ENCODE measurements at regions not wholly inside any gene's neighbourhood (a gene's known extent, or its start where the extent isn't known, plus 50 kb on each side); places are given as distances from the start of the nearest gene placed in this dataset.

DNA sequence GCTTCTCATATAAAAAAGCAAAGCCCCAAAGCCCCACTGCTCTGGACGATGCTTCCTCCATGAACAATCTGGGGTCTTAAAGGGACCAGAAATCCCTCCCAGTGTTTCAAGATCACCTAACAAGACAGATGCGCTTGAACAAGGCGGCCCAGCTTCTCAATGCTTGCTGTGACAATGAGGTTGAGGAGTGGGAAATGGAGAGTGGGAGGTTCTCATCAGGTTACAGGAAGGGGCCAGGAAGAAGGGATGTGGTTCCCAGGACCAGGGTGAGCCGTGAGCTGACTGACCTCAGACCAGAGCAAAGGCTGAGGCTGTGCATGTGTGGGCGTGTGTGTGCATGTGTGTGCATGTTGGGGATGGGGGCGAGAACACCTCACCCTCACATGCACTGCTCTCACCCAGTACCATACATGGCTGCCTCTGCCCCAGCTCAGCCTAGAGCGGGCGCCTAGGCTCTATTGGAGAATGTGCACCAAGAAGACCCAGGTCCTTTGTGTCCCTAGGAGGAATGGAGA lies 220.8 kb upstream of the GPR26 start:
- Histone ChIP-seq H3K4me1 (ENCODE audit: control insufficient read depth in 1 of 2, insufficient read depth in 2 of 2, low read length in 2 of 2) (no peaks in the 10 kb centered on the region), H3K4me3 (ENCODE audit: low read length in 2 of 2) (no peak overlapping the region), H3K36me3 (ENCODE audit: control insufficient read depth in 1 of 2, insufficient read depth in 2 of 2, low read length in 1 of 2) (no peaks in the 10 kb centered on the region), H3K27me3 (ENCODE audit: control insufficient read depth in 1 of 2, insufficient read depth in 2 of 2, low read length in 1 of 2) (no peaks in the 10 kb centered on the region), H3K27ac (ENCODE audit: low read depth in 1 of 2, low read length in 2 of 2) (no peak overlapping the region), H3K9me3 (ENCODE audit: control insufficient read depth, low read length) (peaks cover 3% of the 10 kb centered on the region)
- no peak for ATAC-seq (ENCODE audit: low FRiP score)
- intact Hi-C loops (cut with DNase I): no loop called here
- no peak for DNase-seq
- WGBS, 2 donors: 75 to 77% methylated on average over 8 of the region's 8 CpGs

DNA sequence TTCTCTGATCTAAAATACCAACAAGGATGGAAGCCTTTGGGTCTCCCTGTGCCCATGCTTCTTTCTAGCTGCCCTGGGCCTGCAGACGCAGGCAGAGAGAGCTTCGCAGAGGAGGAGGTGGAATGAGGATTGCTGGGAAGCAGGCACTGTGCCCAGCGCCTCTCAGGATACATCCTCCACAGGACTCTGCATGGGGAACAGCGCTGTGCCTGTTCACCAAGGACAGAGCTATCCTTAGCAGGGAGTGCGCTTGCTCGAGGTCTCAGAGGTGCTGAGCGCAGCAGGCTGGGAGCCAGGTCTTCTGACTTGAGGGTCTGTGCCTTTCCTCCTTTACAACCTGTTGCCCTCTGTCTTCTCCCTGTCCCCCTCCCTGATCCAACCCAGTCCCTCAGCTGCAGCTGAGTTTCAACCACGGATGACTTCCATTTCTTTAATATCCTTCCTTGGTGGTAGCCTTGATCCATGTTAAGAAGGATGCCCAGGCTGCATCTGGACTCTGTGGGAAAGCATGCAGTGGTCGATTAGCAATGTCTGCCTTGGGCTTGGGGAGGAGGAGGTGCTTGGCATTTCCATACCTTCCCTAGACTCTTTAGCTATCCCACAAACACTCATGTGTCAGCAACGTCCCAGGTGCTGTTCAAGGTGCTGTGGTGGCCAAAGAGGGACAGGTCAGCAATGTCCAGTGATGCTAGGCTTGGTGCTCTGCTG lies 219.6 kb upstream of the GPR26 start:
- no peaks in the 10 kb centered on the region for H3K27me3 ChIP-seq (ENCODE audit: control insufficient read depth in 1 of 2, insufficient read depth in 2 of 2, low read length in 1 of 2)
- WGBS, 2 donors: 64 to 67% methylated on average over 10 of the region's 10 CpGs
- peaks cover 3% of the 10 kb centered on the region for H3K9me3 ChIP-seq (ENCODE audit: control insufficient read depth, low read length)
- DNase-seq (no peak), ATAC-seq (ENCODE audit: low FRiP score) (no peak)
- no peaks in the 10 kb centered on the region for H3K36me3 ChIP-seq (ENCODE audit: control insufficient read depth in 1 of 2, insufficient read depth in 2 of 2, low read length in 1 of 2)
- intact Hi-C loops (cut with DNase I): no loop called here
- H3K27ac ChIP-seq (ENCODE audit: low read depth in 1 of 2, low read length in 2 of 2): no peak overlapping the region
- H3K4me3 ChIP-seq (ENCODE audit: low read length in 2 of 2): no peak overlapping the region
- H3K4me1 ChIP-seq (ENCODE audit: control insufficient read depth in 1 of 2, insufficient read depth in 2 of 2, low read length in 2 of 2): no peaks in the 10 kb centered on the region

DNA sequence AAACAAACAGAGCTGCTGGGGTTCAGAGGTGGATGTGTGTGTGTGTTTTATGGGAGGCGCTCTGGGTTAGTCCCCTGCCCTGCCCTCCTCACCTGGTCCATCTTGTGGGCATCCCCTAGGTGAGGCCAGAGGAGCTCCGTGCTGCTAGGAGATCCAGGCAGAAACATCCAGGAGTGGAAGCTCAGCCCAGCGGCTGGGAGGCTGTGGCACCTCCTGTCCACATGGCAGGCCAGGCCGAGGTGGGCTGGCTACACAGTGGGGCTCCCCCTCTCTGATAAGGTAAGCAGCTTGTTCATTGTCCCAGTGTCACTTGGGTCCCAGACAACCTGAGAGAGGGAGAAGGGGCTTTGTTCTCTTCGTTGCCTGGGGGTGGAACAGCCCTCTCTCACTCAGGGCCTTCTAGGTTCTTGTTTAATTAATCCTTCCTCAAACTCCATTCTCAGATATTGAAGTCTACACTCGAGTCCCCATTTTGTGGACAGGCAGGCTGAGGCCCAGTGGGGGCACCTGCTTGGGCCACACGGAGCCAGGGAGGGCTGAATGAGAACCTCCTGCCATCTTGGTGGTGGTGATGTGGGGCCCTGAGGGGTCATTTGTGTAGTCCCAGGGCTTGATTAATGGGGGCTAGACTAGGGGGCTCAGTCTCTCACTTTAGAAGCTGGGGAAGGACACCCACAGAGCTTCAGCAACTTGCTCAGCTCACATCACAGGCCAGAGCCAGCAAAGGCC lies 216.8 kb upstream of the GPR26 start:
- Histone ChIP-seq H3K36me3 (ENCODE audit: control insufficient read depth in 1 of 2, insufficient read depth in 2 of 2, low read length in 1 of 2) (no peaks in the 10 kb centered on the region), H3K9me3 (ENCODE audit: control insufficient read depth, low read length) (peaks cover 3% of the 10 kb centered on the region), H3K4me1 (ENCODE audit: control insufficient read depth in 1 of 2, insufficient read depth in 2 of 2, low read length in 2 of 2) (no peaks in the 10 kb centered on the region), H3K27ac (ENCODE audit: low read depth in 1 of 2, low read length in 2 of 2) (no peak overlapping the region), H3K27me3 (ENCODE audit: control insufficient read depth in 1 of 2, insufficient read depth in 2 of 2, low read length in 1 of 2) (no peaks in the 10 kb centered on the region), H3K4me3 (ENCODE audit: low read length in 2 of 2) (no peak overlapping the region)
- ATAC-seq (ENCODE audit: low FRiP score) (peak; percentile 4), DNase-seq (no peak)
- intact Hi-C loops (cut with DNase I): no loop called here
- WGBS, 2 donors: 75 to 80% methylated on average over 7 of the region's 7 CpGs

DNA sequence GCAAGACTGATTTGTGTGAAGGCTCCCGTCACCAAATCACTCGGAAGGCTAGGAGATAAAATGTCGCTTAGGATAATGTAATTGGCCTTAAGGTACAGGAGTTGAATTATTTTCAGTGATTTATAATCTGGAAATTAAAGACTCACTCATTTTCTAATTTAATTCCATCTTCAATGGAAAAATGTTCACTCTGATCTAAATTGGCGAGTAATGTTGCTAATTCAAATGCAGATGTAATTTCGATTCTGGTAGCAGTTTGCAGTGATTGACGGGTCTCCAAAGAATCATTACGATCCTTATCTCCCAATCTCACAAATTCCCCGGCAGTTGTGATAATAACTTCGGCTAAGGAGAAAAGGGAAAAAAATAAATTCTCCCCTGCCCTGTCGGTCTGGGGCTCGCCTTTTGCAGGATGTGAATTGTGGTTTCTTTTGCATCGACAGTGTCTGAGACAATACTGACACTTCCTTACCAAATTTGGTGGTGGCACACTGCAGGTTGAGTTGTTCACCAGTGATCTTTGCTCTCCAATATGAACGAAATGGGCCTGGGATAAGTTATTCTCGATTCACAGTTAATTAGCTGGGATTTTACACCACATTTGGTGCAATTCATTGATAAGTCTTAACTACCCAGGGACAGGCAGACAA lies 215.1 kb upstream of the GPR26 start:
- Histone ChIP-seq H3K4me1 (ENCODE audit: control insufficient read depth in 1 of 2, insufficient read depth in 2 of 2, low read length in 2 of 2) (no peaks in the 10 kb centered on the region), H3K27ac (ENCODE audit: low read depth in 1 of 2, low read length in 2 of 2) (no peak overlapping the region), H3K4me3 (ENCODE audit: low read length in 2 of 2) (no peak overlapping the region), H3K36me3 (ENCODE audit: control insufficient read depth in 1 of 2, insufficient read depth in 2 of 2, low read length in 1 of 2) (no peaks in the 10 kb centered on the region), H3K27me3 (ENCODE audit: control insufficient read depth in 1 of 2, insufficient read depth in 2 of 2, low read length in 1 of 2) (no peaks in the 10 kb centered on the region), H3K9me3 (ENCODE audit: control insufficient read depth, low read length) (peaks cover 3% of the 10 kb centered on the region)
- DNase-seq (no peak), ATAC-seq (ENCODE audit: low FRiP score) (no peak)
- intact Hi-C loops (cut with DNase I): no loop called here
- 56 to 67% methylated on average over 14 of the region's 14 CpGs for WGBS, 2 donors

DNA sequence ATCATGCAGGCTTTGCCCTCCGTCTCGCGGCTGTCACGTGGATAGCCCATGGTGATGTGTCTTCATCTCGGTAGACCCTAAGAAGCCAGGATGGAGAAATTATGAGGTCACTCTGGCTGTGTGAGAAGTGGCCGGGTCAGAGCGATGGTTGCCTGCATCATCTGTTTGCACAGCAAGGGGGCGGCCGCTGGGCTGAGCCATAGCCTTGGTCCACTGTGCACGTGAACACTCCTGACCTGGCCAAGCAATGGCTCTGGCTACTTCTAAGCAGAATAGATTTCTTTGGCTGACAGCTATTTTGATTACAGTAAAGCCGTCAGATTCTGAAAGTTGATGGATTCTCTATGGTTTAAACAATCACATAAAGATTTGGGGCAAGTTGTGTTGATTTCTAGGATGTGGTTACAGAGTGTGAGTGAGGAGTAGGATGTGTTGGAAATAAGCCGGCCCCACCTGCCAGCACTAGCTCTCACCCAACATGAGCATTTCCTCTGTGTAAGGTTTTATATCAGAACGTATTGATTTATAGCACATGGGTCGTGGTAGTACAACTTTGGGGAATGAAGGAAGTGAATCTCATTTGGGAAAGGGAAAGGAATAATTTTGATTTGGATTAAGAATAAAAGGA lies 214.4 kb upstream of the GPR26 start:
- Histone ChIP-seq H3K9me3 (ENCODE audit: control insufficient read depth, low read length) (peaks cover 2% of the 10 kb centered on the region), H3K27me3 (ENCODE audit: control insufficient read depth in 1 of 2, insufficient read depth in 2 of 2, low read length in 1 of 2) (no peaks in the 10 kb centered on the region), H3K27ac (ENCODE audit: low read depth in 1 of 2, low read length in 2 of 2) (no peak overlapping the region), H3K36me3 (ENCODE audit: control insufficient read depth in 1 of 2, insufficient read depth in 2 of 2, low read length in 1 of 2) (no peaks in the 10 kb centered on the region), H3K4me1 (ENCODE audit: control insufficient read depth in 1 of 2, insufficient read depth in 2 of 2, low read length in 2 of 2) (no peaks in the 10 kb centered on the region), H3K4me3 (ENCODE audit: low read length in 2 of 2) (no peak overlapping the region)
- no peak for DNase-seq
- ATAC-seq (ENCODE audit: low FRiP score): no peak
- intact Hi-C loops (cut with DNase I): no loop called here
- WGBS, 2 donors: 63 to 66% methylated on average over 14 of the region's 14 CpGs

DNA sequence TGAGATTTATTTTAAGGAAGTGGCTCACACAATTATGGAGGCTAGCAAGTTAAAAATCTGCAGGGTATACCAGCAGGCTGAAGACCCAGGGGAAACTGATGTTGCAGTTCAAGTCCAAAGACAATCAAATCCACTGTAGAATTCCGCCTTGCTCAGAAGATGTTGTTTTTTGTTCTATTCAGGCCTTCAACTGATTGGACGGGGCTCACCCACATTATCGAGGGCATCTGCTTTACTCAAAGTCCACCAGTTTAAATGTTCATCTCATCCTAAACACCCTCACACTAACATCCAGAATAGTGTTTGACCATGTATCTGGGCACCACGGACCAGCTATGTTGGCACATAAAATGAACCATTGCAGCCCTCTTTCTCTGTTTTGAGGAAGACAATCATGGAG lies 211.2 kb upstream of the GPR26 start:
- intact Hi-C loops (cut with DNase I): no loop called here
- H3K27me3 ChIP-seq (ENCODE audit: control insufficient read depth in 1 of 2, insufficient read depth in 2 of 2, low read length in 1 of 2): no peaks in the 10 kb centered on the region
- ATAC-seq (ENCODE audit: low FRiP score) (no peak), DNase-seq (no peak)
- no peaks in the 10 kb centered on the region for H3K9me3 ChIP-seq (ENCODE audit: control insufficient read depth, low read length)
- no peak overlapping the region for H3K27ac ChIP-seq (ENCODE audit: low read depth in 1 of 2, low read length in 2 of 2)
- WGBS, 2 donors: 80 to 94% methylated on average over 4 of the region's 4 CpGs
- H3K4me1 ChIP-seq (ENCODE audit: control insufficient read depth in 1 of 2, insufficient read depth in 2 of 2, low read length in 2 of 2): no peaks in the 10 kb centered on the region
- H3K4me3 ChIP-seq (ENCODE audit: low read length in 2 of 2): no peak overlapping the region
- H3K36me3 ChIP-seq (ENCODE audit: control insufficient read depth in 1 of 2, insufficient read depth in 2 of 2, low read length in 1 of 2): no peaks in the 10 kb centered on the region

DNA sequence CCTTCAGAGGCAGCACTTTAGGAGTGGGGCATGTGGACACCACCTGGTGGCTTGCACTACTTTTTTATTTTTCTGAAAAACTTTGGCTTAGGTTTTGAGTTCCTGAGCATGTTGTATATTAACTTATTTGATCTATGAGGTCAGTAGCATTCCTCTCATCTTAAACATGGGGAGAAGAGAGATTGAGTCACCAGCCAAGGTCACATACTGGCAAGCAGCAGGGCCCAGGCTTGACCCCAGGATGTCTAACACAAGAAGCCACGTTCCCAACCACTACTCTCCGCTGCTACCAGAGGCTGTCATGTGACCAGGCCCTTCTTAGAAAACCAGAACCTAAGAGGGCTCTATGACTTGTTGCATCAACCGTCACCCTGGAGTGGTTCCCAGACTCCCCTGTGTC lies 210.3 kb upstream of the GPR26 start:
- Histone ChIP-seq H3K4me3 (ENCODE audit: low read length in 2 of 2) (no peak overlapping the region), H3K27me3 (ENCODE audit: control insufficient read depth in 1 of 2, insufficient read depth in 2 of 2, low read length in 1 of 2) (no peaks in the 10 kb centered on the region), H3K27ac (ENCODE audit: low read depth in 1 of 2, low read length in 2 of 2) (no peak overlapping the region), H3K36me3 (ENCODE audit: control insufficient read depth in 1 of 2, insufficient read depth in 2 of 2, low read length in 1 of 2) (no peaks in the 10 kb centered on the region), H3K9me3 (ENCODE audit: control insufficient read depth, low read length) (no peaks in the 10 kb centered on the region), H3K4me1 (ENCODE audit: control insufficient read depth in 1 of 2, insufficient read depth in 2 of 2, low read length in 2 of 2) (no peaks in the 10 kb centered on the region)
- WGBS, 2 donors: 82 to 83% methylated on average over 3 of the region's 3 CpGs
- intact Hi-C loops (cut with DNase I): no loop called here
- no peak for ATAC-seq (ENCODE audit: low FRiP score)
- DNase-seq: no peak

DNA sequence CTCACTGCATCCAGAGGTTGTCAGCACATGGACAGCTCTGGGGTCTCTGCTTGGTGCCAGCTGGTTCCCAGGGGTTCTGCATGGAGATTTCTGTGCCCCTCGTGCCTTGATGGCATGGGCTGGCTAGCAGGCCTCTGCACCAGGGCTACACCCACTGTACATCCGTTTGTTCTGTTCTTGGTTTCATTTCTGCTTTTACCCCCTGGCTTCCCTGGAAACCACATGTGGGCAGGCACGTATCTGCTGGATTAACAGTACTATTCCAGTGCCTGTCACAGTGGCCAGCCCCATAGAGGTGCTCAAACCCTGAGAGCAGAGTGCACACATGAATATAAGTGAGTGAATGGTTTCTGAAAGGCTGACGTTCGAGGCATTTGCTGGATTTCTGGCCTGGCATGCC lies 207.2 kb upstream of the GPR26 start:
- intact Hi-C loops (cut with DNase I): no loop called here
- no peak overlapping the region for H3K27ac ChIP-seq (ENCODE audit: low read depth in 1 of 2, low read length in 2 of 2)
- no peaks in the 10 kb centered on the region for H3K36me3 ChIP-seq (ENCODE audit: control insufficient read depth in 1 of 2, insufficient read depth in 2 of 2, low read length in 1 of 2)
- no peaks in the 10 kb centered on the region for H3K9me3 ChIP-seq (ENCODE audit: control insufficient read depth, low read length)
- no peaks in the 10 kb centered on the region for H3K4me1 ChIP-seq (ENCODE audit: control insufficient read depth in 1 of 2, insufficient read depth in 2 of 2, low read length in 2 of 2)
- no peaks in the 10 kb centered on the region for H3K27me3 ChIP-seq (ENCODE audit: control insufficient read depth in 1 of 2, insufficient read depth in 2 of 2, low read length in 1 of 2)
- no peak for DNase-seq
- WGBS, 2 donors: 57 to 63% methylated on average over 5 of the region's 5 CpGs
- H3K4me3 ChIP-seq (ENCODE audit: low read length in 2 of 2): no peak overlapping the region
- ATAC-seq (ENCODE audit: low FRiP score): no peak
